ENCODE measurements at regions not wholly inside any gene's neighbourhood (a gene's known extent, or its start where the extent isn't known, plus 50 kb on each side); places are given as distances from the start of the nearest gene placed in this dataset.

DNA sequence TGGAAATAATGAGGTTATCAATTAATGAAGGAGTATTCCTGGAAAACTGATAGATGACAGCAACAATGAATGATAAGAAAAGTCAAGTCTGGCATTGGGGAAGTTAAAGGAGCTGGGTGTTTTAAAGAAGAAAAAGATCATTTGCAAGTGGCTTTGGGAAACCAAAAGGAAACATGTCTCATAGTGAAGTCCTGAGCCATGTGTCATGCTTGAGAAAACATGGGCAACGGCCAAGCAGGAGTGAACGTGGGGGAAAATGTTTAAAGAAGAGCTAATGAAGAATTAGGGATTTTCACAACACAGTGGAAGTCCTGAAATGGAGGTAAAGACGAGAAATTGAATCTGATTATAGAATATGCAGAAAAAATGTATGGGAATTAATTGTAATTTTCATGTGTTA lies 1383.2 kb upstream of the CELF2 start:
- no peak for DNase-seq (ENCODE audit: low spot score)

GRCh38 chr10:9635691-9636090 lies 1382.0 kb upstream of the CELF2 start:
- no peak for DNase-seq (ENCODE audit: low spot score)

DNA sequence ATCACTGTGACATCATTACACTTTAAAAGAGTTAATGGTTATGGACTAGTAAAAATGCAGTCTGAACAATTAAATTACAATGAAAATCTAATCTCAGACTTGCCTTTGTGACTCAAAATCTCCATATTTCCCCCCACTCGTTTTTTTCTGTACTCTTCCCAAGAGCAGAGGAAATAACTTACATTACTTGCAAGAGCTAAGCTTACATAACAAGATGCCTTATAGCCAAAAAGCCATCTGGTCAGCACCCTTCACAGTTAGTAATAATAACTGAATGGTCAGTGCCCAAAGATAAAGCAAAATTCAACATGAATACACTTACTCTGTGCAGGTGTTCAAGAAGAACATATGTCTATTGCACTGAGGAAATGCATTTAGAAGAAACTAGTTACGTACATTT lies 1381.5 kb upstream of the CELF2 start:
- no peak for DNase-seq (ENCODE audit: low spot score)

DNA sequence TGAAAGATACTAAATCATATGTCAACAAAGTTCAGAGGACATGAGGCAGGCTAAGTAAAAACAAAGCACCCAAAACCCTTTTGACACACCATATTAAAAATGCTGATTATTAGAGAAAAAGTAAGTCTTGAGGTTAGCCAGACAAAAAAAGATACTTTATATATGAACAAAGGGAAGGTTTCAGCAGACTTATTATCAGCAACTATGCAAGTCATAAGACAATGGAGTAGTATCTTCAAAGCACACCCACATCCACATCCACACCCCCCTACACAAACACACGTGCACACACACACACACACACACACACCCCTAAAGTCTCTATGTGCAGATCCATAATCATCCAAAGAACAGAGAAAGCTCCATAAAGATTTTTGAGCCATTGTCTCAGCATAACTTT lies 1373.9 kb upstream of the CELF2 start:
- DNase-seq (ENCODE audit: low spot score) = no peak

DNA sequence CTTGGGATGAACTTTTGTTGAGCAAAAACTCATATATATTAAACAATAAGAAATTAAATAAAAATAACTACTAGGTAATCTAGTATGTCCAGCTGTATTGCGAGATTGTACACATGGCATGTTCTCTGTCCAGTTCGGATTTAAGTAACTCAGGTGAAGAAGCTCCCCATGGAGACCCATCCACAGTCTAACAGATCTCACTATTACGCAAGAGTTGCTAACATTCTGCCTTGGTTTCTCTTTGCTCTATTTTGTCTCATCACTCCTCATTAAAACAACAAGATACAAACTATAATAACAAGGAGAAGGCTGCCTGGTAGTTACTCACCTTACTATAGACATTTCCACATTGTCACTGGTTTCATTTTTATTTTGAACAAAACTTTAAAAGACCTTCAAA lies 1372.3 kb upstream of the CELF2 start:
- no peak for DNase-seq (ENCODE audit: low spot score)

DNA sequence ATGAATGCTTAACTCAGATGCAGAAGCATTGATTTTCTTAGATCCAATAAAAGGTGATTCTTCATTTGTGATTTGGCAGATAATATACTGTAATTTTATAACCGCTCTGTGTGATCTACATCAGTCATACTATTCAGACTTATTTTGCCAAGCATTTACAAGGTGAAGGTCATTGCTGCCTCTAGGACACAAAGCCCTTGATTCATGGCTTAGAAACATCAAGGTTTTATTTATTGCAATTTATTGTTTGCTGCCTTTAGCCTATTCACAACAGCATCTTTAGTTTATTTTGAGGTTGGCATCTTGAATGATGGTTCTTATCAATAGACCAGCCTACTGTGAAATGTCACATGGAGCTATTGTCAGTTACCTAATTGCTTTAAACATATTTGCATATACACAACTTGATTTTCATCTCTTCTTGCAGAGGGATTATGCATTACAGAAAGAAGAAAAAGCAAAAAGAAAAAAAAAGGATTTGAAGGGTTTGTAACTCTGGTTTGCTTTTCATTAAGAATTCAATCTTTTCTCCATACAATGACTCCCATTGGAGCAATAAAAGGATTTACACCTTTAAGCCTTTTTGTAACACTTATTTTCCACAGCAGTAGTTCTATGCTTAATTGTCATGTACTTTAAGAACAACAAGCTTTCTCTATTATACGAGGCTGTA lies 1371.6 kb upstream of the CELF2 start:
- no peak for DNase-seq (ENCODE audit: low spot score)

GRCh38 chr10:9654261-9654660 lies 1363.4 kb upstream of the CELF2 start:
- DNase-seq (ENCODE audit: low spot score) = no peak

DNA sequence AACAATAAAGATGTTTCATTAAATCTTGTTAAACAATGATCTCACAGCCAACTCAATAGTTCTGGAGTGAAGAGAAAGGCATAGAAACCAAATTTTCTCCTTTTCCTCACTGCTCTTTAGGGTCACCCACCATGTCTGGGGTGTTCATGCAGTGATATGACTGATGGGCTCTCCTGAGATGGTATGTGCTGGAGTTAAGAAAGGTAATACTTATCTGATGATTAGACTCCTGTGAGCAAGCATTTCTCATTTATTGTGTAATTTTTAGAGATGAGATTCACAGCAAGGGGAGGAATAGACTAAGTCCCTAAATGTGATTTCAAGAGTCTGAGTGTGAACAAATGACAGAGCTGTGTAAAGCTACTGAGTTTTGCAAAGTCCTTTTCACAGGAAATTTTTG lies 1361.3 kb upstream of the CELF2 start:
- DNase-seq (ENCODE audit: low spot score) = no peak

- no peak for DNase-seq (ENCODE audit: low spot score)
These were observed 1360.7 kb upstream of the CELF2 start for GRCh38 chr10:9656996-9657395.

DNA sequence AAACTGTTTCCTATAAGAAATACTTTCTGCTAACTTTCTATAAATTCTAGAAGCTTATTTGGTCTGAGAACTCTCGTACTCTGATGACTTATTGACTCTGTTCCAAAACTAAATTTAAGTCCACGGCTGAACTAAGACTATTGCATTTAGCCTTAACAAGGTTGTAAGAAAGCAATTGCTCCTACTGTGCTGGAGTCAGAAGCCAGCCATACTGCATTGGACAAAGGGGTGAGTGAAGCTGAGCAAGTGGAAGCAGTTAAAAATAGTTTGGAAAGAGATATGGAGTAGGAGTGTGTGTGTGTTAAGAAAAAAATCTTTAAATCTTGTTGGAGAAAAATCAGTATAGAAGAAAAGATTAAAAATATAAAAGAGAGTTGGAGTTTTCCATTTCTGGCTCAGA lies 1360.1 kb upstream of the CELF2 start:
- DNase-seq (ENCODE audit: low spot score) = no peak

- DNase-seq (ENCODE audit: low spot score) = no peak
These were observed 1349.3 kb upstream of the CELF2 start for GRCh38 chr10:9668411-9668810.

DNA sequence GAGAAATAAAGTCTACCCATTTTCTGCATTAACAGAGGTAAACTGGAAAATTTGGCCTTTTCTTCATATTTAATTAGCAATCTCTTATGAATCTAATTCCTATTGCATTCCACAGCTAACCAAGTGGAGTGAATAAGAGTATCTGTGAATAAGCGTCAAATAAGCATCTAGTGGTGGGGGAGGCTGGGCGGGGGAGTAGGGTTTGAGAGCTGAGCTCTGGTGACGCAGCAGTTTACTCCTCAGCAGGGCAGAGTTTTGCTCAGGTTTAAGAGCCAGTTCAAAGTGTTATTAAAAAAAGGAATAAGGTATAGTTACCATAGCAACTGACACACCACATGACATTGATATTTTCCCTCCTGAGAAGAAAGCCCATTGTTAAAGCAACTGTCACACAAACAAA lies 1346.8 kb upstream of the CELF2 start:
- DNase-seq (ENCODE audit: low spot score) = no peak

- no peak for DNase-seq (ENCODE audit: low spot score)
These were observed 1336.0 kb upstream of the CELF2 start for GRCh38 chr10:9681655-9682054.

GRCh38 chr10:9682802-9683201 lies 1334.9 kb upstream of the CELF2 start:
- DNase-seq (ENCODE audit: low spot score) = no peak

- no peak for DNase-seq (ENCODE audit: low spot score)
These were observed 1333.5 kb upstream of the CELF2 start for GRCh38 chr10:9684186-9684585.

GRCh38 chr10:9685596-9685995 lies 1332.1 kb upstream of the CELF2 start:
- DNase-seq (ENCODE audit: low spot score) = no peak

GRCh38 chr10:9688711-9689110 lies 1329.0 kb upstream of the CELF2 start:
- no peak for DNase-seq (ENCODE audit: low spot score)

DNA sequence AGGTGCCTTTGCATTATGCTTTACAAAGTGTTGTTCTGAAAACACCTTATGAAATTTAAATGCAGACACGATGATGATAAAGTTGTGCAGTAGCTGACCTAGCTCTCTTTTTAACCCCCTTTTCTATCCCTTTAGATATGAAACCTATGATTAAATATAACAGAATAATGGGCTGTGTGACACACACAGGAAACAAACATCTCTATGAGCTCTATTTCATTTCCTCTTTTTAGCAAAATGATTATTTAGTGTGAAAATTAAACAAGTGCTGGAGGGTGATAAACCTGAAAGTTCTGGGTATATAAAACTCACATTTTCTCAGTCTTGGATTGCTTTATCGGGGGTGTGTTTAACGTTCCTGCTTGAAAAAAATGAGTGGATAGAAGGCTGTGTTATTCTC lies 1310.5 kb upstream of the CELF2 start:
- DNase-seq (ENCODE audit: low spot score) = no peak

DNA sequence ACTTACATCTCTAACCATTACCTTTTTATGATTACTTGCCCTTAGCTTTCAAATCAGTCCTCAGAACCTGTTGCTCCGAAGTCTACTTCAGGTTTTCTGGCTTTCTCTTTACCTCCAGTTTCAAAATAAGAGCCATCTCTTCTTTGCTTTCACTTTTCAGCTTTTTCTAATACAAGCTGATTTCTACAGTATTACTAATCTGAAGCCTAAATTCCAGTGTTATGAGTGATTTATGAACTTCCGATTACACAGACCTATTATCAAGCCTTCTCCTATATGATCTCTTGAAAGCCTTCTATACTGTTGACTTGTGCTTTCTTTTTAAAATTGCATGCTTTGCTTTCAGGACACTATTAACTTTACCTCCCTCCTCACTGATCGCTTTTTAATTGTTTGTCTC lies 1307.8 kb upstream of the CELF2 start:
- no peak for DNase-seq (ENCODE audit: low spot score)

GRCh38 chr10:9712393-9712792 lies 1305.3 kb upstream of the CELF2 start:
- DNase-seq (ENCODE audit: low spot score) = no peak

GRCh38 chr10:9719246-9719645 lies 1298.4 kb upstream of the CELF2 start:
- no peak for DNase-seq (ENCODE audit: low spot score)

GRCh38 chr10:9733766-9734165 lies 1283.9 kb upstream of the CELF2 start:
- DNase-seq (ENCODE audit: low spot score) = no peak

- no peak for DNase-seq (ENCODE audit: low spot score)
These were observed 1283.5 kb upstream of the CELF2 start for GRCh38 chr10:9734218-9734617.

GRCh38 chr10:9735731-9736130 lies 1281.9 kb upstream of the CELF2 start:
- no peak for DNase-seq (ENCODE audit: low spot score)

DNA sequence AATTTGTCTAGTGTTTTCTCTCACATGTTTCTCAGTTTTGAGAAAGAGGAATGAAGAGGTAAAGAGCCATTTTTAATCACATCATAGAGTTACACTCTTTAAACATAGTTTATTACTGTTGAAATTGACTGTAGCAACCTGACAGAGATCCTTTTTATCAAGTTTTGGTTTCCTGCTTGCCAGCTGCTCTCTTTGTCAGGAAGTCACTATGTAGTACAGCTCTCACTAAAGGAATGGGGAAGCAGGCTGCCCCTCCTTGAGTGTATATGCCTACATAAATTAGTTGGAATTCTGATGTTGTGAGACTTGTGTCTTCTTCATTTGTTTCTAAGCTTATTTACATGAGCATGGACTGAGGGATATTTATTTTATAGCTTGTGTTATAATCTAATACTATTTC lies 1274.0 kb upstream of the CELF2 start:
- no peak for DNase-seq (ENCODE audit: low spot score)
